ENCODE measurements at regions not wholly inside any gene's neighbourhood (a gene's known extent, or its start where the extent isn't known, plus 50 kb on each side); places are given as distances from the start of the nearest gene placed in this dataset.

DNA sequence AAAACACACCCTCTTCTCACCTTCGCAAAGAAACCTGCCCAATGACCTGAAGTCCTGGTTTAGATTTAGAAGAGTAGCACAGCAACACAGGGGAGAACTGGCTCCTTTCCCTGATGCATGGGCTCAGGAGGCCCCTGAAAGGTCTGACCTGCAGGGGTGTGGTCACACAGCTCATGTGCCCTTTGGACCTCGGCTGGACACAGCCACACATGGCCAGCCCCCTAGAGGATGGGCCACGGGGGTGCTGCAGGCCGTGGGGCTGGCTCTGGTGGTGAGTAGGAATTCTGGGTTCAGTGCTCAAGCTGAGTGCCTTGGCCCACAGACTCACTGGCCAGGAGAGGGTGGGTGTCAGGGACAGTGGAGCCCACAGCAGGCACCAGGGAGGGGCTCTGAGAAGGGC, 118.5 kb upstream of the ADCY1 start:
- no peak for DNase-seq (ENCODE audit: low spot score)

DNA sequence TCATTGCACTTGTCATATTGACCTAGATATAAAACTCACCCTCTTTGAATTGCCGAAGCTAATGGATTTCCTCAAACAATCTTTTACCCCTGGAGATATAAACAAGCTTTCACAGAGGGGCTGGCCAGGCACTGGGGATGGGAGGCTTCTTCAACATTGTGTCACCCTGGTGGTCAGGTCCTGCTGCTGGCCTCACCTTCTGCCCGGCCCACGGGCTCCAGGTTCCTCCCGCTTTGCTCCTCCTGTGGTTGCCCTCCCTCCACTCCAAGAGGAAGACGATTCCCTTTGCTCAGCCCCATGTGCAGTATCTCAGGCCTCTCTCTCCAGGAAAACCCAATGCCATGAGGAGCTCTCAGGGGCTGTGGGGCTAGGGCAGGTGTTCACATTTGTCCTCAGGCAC, 118.1 kb upstream of the ADCY1 start:
- DNase-seq (ENCODE audit: low spot score): no peak

DNA sequence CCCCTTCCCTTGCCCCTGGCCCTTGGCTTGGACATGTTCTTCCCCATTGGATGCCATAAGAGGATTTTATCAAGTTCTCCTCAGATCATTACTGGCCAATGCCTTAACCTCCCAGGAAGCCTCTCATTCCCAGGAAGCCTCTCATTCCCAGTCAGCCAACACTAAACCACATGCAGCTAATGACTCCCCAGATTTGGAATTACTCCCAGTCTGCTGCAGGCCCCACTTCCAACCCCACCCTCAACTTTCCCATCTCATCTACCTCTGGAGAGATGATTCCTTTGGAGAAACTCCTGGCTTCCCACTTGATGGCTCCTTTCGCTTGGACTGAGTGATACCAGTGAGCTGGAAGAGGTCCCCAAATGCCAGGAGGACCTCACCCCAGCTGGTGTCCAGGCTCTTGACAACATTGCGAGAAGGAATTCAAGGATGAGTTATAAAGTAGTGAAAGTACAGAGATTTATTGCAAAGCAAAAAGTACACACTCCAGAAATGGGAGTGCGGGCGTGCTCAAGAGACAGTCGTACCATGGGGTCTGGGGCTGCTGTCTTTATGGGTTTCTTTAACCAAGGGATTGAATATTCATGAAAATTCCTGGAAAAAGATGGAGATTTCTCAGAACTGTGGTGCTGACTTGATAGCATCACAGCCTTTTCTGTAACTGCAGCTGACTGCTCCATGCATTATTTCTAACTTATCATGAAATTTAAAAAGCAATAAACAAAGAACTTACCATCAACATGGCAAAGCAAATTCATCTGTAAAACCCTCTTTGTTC, 117.2 kb upstream of the ADCY1 start:
- DNase-seq (ENCODE audit: low spot score): no peak

DNA sequence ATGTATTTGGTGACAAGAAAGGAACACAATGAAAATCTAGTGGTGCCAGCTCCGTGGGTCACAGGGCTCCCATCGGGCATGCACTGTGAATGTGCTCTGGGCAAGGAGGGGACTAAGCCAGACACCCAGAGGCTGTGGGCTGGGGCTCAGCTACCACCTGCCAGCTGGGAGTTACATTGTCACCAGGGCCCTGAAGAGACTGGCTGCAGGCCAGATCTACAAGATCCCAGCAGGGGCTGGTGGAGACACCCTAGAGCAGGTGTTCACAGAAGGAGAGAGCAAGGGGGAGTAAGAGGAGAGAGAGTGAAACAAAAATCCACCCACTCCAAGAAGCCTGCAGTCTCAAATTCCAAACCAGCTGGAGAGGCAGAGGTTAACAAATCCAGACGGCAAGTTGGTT, 116.6 kb upstream of the ADCY1 start:
- DNase-seq (ENCODE audit: low spot score): no peak

DNA sequence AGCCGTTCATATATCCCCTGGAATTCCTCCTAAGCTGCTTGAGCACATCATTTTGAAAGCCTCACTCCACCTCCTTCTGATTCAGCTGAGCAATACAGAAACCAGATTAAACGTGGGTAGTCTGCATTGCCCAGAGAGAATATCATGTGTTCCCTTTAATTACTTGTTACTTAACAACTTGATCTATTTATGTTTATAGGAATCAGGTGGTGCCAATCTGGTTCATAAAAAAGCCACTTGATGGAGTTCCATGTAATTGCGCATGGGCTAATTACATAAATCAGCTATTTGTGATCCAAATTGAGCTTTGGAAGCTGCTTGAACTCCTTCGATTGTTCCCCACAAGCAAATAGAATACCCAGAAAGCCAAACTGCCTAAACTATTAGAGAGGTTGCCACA, 114.7 kb upstream of the ADCY1 start:
- no peak for DNase-seq (ENCODE audit: low spot score)

DNA sequence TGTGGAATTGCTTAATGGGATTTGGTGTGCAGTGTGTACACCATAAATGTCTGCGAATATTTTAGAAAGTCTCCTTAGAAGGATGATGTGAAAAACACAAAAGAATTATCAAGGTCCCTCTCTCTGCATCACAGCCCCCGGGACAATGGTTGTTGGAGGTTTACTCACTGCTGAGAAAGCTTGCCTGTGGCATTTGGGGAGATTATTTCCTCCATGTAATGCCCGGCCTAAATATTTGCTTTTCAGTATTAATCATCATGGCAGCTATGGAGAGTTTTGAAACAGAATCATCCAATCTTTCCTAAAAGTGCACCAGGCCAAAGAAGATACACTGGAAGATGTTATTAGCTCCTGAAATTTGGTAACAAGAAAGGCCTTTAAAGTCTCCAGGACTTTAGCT, 113.8 kb upstream of the ADCY1 start:
- DNase-seq (ENCODE audit: low spot score): no peak

DNA sequence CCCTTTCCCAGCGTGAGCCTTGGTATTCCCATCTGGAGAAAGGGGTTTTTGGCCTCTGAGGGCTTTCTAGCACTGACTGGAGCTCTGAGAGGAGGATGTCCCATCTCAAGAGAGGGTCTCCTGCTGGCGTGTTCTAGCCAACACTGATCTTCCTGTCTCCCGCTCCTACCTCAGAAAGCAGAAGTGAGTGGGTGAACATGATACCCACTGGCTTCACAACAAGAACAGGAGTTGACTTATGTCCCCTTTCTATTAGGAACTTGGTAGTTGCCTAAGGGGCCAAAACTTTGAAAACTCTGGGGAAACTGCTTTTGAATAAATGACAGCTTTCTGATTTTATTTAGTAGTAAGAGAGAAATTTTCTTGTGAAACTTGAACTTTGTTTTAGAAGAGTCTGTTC, 113.1 kb upstream of the ADCY1 start:
- DNase-seq (ENCODE audit: low spot score): no peak

DNA sequence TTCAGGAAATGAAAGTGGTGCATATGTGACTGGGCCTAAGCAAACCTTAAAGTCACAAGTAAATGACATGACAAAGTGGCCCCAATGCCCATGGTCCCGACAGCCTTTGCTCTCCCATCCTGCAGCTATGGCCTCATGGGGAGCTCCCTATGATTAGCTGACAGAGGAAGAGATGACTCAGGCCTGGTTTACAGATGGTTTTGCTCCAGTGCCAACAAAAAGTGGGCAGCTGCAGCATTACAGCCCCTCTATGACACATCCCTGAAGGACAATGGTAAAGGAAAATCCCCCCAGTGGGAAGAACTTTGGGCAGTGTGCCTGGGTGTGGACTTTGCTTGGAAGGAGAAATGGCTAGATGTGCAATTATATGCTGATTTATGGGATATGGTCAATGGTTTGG, 105.1 kb upstream of the ADCY1 start:
- no peak for DNase-seq (ENCODE audit: low spot score)

DNA sequence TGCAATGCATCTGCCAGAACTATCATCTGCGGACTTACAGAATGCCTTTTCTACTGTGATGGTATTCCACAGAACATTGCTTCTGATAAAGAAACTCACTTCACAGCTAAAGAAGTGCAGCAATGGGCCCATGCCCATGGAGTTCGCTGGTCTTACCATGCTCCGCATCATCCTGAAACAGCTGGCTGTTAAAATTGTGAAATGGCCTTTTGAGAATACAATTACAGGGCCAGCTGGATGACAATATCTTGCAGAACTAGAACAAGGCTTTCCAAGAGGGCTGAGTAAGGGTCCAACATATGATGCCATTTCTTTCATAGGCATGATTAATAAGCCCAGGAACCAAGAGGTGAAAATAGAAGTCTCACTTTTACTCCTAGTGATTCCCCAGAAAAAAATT, 104.1 kb upstream of the ADCY1 start:
- no peak for DNase-seq (ENCODE audit: low spot score)

DNA sequence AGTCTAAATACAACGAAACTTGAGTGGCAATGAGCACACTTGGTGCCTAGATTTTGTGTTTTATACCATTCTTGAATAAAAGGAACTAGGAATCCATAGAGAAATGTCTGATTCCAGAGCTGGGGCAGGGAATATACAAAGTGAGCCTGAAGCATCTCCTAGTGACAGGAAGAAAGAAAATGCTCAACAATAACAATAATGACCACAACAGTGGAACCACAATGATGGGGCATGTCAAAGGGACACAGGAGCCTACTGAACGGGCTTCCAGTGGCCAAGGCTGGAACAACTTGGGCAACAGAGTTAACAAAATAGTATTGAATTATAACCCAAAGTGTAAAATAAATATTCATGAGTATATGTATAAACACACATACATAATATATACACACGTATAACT, 94.4 kb upstream of the ADCY1 start:
- DNase-seq (ENCODE audit: low spot score): no peak

DNA sequence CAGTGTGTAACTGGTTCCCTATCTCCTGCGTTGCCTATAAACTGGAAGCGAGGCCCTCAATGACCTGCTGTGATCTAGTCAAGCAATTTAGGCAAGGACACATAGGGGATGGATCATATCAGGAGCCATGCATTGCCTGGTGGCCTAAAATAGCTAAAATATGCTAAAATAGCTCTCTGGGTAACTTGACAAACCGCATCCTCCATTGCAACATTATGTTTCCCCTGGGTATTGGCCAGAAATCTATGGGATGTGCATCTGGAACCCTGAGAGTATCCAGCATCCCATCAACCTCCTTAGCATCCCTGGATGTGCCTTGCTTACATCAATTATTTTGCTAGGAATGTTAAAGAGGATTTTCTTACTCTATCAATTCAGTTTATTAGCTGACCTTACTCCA, 91.7 kb upstream of the ADCY1 start:
- DNase-seq (ENCODE audit: low spot score): no peak

DNA sequence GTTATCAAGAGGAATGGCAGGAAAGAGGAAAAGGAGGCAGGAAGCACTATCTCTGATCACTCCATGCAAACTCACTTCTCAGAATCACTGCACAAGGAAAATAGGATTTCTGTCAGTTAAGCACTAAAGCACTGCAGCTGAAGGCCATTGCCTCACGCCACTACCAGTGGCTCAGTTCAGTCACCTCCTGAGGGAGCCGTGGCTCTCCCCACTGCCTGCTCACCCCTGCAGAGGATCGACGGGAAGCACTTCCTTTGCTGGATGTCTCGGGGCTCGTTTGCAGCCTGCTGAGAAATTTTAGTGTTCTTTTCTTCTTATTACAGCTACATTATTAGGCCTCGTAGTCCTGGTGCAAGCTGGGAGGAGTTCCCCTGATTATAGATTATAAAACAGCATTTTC, 90.1 kb upstream of the ADCY1 start:
- DNase-seq (ENCODE audit: low spot score): no peak

DNA sequence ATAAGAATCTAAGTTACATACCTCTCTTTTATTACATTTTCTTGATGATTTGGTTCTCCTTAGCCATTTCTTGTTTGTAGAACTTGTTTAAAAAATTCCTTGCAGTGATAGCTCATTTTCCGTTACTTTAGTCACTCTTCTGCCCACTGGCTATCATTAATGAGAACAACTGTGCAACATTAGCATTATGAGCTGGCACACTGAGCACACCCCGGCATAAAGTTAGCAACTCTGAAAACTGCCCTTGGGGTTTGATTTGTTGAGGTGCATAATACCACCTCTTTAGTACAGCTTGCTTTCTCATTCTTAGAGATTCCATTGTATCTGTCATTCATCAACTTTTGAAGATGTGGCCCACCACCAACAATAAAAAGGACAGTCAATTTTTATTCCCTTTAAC, 87.6 kb upstream of the ADCY1 start:
- DNase-seq (ENCODE audit: low spot score): no peak

DNA sequence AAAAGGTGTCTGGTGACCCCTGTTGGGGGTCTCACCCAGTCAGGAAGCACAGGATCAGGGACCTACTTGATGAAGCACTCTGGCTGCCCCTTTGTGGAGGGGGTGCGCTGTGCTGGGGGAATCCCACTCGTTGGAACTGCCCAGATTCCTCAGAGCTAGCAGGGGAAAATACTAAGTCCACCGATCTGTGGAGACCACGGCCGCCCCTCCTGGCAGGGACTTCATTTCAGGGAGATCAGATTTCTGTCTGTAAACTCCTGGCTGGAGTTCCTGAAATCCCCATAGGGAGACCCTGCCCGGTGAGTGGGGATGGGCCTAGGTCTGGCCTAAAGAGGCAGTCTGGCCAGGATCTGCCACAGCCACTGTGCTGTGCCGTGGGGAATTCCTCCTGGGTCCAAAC, 79.3 kb upstream of the ADCY1 start:
- DNase-seq (ENCODE audit: low spot score): no peak

DNA sequence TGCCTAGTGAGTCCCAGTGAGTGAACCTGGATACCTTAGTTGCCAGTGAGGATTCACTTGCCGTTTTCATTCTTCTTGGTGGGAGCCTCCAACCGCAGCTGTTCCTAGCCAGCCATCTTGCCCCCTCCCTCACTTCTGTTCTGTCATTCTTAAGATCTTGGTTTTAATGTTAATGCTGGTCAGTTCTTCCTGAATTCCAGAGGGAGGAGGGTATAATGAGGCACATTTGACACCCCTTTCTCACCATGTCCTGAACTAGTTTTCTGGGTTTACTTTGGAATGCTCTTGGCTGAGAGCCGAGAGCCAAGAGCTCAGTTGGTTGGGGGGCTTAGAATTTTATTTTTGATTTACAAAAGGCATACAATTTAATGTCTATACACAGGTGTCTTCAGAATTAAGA, 78.5 kb upstream of the ADCY1 start:
- DNase-seq (ENCODE audit: low spot score): no peak

DNA sequence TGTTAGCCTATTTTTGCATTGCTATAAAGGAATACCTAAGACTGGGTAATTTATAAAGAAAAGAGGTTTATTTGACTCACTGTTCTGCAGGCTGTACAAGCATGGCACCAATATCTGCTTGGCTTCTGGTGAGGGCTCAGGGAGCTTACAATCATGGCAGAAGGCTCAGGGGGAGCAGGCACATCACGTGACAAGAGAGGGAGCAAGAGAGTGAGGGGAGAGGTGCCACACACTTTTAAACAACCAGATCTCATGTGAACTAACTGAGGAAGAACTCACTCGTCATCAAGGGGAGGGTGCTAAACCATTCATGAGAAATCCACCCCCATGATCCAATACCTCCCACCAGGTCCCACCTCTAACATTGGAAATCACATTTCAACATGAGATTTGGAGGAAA, 73.9 kb upstream of the ADCY1 start:
- DNase-seq (ENCODE audit: low spot score): no peak

DNA sequence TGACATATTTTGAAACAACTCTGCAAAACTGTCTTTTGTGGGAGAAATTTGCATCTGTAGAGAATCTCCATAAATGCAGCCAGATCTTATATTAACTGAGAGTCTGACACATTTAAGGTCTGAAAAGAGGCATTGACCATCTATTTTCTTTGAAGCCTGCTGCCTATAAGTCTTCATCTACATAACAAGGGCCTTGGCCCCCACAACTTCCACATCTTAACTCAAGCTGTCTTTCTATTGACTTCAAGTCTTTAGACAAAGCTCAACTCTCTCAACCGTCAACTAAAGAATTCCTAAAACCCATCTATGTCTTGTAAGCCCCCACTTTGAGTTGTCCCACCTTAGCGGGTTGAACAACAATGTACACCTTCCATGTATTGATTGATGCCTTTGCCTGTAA, 72.4 kb upstream of the ADCY1 start:
- DNase-seq (ENCODE audit: low spot score): no peak

DNA sequence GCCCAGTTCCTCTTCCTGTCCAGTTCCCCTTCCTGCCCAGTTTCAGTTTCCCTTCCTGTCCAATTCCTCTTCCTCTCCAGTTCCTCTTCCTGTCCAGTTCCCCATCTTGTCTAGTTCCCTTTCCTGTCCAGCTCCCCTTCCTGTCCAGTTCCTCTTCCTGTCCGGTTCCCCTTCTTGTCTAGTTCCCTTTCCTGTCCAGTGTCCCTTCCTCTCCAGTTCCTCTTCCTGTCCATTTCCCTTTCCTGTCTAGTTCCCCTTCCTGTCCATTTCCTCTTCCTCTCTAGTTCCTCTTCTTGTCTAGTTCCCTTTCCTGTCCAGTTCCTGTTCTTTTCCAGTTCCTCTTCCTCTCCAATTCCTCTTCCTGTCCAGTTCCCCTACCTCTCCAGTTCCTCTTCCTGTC, 68.1 kb upstream of the ADCY1 start:
- DNase-seq (ENCODE audit: low spot score): no peak

DNA sequence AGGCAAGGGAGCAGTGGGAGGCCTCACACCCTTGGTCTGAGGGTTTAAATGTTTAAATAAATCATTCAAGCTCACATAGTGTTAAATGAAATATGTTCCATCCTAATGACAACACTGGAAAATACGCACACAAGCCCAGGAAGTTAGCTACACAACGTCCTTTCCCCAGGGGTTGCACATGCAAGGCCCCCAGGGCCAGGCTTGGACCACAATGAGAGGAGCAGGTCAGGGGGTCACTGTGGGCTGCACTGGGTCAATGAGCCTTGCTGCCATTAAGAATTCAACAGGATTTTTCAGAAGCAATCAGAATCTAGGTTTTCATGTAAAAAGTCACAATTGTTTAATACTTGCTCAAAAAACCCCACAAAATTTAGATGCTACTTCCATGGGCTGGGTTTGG, 64.9 kb upstream of the ADCY1 start:
- no peak for DNase-seq (ENCODE audit: low spot score)

DNA sequence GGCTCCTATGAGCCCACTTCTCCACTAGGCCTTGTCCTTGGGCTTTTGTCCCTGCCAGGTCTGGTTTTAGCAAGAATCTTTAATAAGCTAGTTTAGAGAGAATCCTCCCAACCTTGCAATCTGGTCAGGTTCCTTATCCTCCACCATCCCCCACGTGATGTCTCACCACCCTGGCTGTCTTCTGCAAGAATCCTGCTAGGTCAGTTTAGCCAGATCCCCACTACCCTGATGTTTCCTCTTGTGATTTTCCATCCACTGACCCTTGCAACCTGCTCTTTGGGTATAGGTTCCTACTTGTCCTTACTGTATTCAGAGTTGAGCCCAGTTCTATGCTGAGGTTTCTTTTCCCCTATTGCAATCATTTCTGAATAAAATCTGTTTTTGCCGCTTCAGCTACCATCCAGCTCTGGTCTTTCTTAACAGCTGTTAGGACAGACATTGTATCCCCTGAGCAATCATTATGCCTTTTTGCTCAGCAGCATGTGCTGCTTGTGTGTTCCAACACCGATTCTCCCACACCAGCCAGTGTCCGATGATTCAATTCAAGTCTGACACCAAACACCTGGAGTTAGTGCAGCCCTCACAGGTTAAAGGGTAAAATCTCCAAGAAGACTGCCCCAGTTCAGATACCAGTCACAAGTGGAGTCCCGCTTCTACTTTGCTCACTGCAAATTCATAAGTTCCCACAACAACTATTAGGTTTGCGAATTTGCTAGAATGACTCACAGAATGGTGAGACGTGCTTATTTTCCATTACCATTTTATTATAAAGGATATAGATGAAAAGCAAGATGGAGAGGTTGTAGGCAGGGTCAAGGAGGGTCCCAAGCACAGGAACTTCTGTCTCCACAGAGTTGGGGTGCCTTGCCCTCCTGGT, 62.2 kb upstream of the ADCY1 start:
- no peak for DNase-seq (ENCODE audit: low spot score)

DNA sequence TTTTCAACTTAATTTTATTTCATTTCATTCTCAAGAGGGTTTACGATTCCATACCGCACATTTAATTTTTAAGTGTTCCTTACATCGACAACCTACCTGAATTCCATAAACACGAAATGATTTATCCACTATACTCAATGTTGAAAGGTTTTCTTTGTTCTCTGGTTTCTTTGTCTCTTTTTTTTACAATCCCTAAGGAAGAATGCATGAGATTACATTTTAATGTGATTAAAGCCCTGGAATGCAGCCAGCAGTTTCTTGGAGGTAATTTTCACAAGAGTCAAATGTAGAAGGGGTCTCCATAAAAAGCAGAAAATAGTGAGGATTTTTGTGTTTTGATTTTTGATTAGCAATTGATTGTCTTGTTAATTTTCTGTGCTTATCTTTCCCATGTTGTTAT, 59.2 kb upstream of the ADCY1 start:
- DNase-seq (ENCODE audit: low spot score): no peak

DNA sequence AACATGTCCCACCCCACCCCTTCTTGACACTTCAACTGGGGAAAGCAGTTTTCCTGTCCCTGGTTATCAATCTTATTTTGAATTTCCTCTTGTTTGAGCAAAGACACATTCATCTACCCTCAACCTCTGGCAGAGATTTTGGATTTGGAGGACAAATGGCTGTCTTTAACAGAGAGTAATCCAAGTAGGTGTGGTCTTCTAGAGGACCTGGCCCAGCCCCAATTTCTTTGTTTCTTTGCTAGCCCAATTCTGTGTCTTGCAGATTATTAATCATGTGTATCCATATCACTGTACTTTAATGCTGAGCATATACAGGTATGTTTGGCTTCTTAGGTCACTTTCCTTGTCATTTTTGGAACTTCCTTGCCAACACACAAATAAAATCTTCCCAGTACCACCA, 58.8 kb upstream of the ADCY1 start:
- no peak for DNase-seq (ENCODE audit: low spot score)

Measured in germinal center (tissue), 1 donor.